Neural cell (in vitro differentiated cells): ENCODE measurements at regions not wholly inside any gene's neighbourhood (a gene's known extent, or its start where the extent isn't known, plus 50 kb on each side); places are given as distances from the start of the nearest gene placed in this dataset.

Experiments used
- H2AFZ ChIP-seq: fragments of 200-600, 300-800 bp; sonication (generic), shearing (Covaris generic); 2 replicates; pipeline ENCODE4 v1.6.0; 2014; ENCODE audit warnings: low read depth, mild to moderate bottlenecking, antibody characterized with exemption, low read length, moderate library complexity
- H3F3A ChIP-seq: fragments of 200-600 bp; shearing (Covaris generic); 2 replicates; pipeline ENCODE4 v1.6.1; 2016; ENCODE audit warnings: mild to moderate bottlenecking, moderate library complexity, mixed read lengths, antibody characterized with exemption, low read length; ENCODE audit not compliant: insufficient read depth, poor library complexity, severe bottlenecking
- H3K27ac ChIP-seq: fragments of 200-600, 300-800 bp; sonication (generic), shearing (Covaris generic); 2 replicates; pipeline ENCODE4 v1.5.1; 2014; ENCODE audit warnings: mild to moderate bottlenecking, low read length, moderate library complexity
- H3K27me3 ChIP-seq: fragments of 300-800, 200-600 bp; sonication (generic), shearing (Covaris generic); 2 replicates; pipeline ENCODE4 v1.6.0; 2014; ENCODE audit warnings: mild to moderate bottlenecking, low read depth, low read length, moderate library complexity; ENCODE audit not compliant: insufficient read depth
- H3K36me3 ChIP-seq: fragments of 300-800, 200-600 bp; sonication (generic), shearing (Covaris generic); 2 replicates; pipeline ENCODE4 v1.5.1; 2014; ENCODE audit warnings: mild to moderate bottlenecking, antibody characterized with exemption, low read length, moderate library complexity; ENCODE audit not compliant: insufficient read depth
- H3K4me2 ChIP-seq: fragments of 300-800, 200-600 bp; sonication (generic), shearing (Covaris generic); 2 replicates; pipeline ENCODE4 v1.6.0; 2014; ENCODE audit warnings: mild to moderate bottlenecking, low read length
- H3K4me3 ChIP-seq: fragments of 300-800, 200-600 bp; sonication (generic), shearing (Covaris generic); 2 replicates; pipeline ENCODE4 v1.5.1; 2014; ENCODE audit warnings: mild to moderate bottlenecking, low read length, moderate library complexity
- H3K79me2 ChIP-seq: fragments of 200-600 bp; shearing (Covaris generic); replicated peaks from 2 replicates; pipeline ENCODE4 v1.6.0; 2014; ENCODE audit warnings: mild to moderate bottlenecking, low read length, moderate library complexity; ENCODE audit not compliant: insufficient read depth
- H3K9ac ChIP-seq: fragments of 300-800, 200-600 bp; sonication (generic), shearing (Covaris generic); 2 replicates; pipeline ENCODE4 v1.6.1; 2016; ENCODE audit warnings: mild to moderate bottlenecking, low read length, mixed read lengths
- H3K9me2 ChIP-seq: fragments of 200-600 bp; shearing (Covaris generic); 2 replicates; pipeline ENCODE4 v1.6.1; 2016; ENCODE audit warnings: mild to moderate bottlenecking, low read length, mixed read lengths; ENCODE audit not compliant: insufficient read depth
- H3K9me3 ChIP-seq: fragments of 200-600, 300-800 bp; sonication (generic), shearing (Covaris generic); 2 replicates; pipeline ENCODE4 v1.6.1; 2016; ENCODE audit warnings: mild to moderate bottlenecking, mixed run types, low read length, moderate library complexity, mixed read lengths
- H4K20me1 ChIP-seq: fragments of 200-600 bp; shearing (Covaris generic); 2 replicates; pipeline ENCODE4 v1.6.1; 2016; ENCODE audit warnings: mild to moderate bottlenecking, mixed run types; ENCODE audit not compliant: insufficient read depth
- CTCF ChIP-seq: fragments of 450-650 bp; IDR thresholded peaks from 2 replicates; pipeline ENCODE4 v1.5.1; 2014; ENCODE audit warnings: antibody characterized with exemption, mild to moderate bottlenecking, moderate library complexity; ENCODE audit not compliant: poor library complexity, severe bottlenecking
- EP300 ChIP-seq: fragments of 450-650 bp; conservative IDR thresholded peaks from 2 replicates; pipeline ENCODE4 v1.6.1; 2014; ENCODE audit warnings: antibody characterized with exemption, mild to moderate bottlenecking, moderate library complexity; ENCODE audit not compliant: poor library complexity, severe bottlenecking
- EZH2 ChIP-seq: fragments of 200-600, 300-800 bp; shearing (Covaris generic), sonication (generic); IDR thresholded peaks from 2 replicates; pipeline ENCODE4 v1.6.1; 2014; ENCODE audit warnings: antibody characterized with exemption, low read length, borderline replicate concordance, mild to moderate bottlenecking; ENCODE audit not compliant: insufficient read depth, poor library complexity, severe bottlenecking
- MXI1 ChIP-seq: fragments of 450-650 bp; conservative IDR thresholded peaks from 2 replicates; pipeline ENCODE4 v1.6.1; 2014; ENCODE audit warnings: antibody characterized with exemption, mild to moderate bottlenecking; ENCODE audit not compliant: poor library complexity, severe bottlenecking
- POLR2AphosphoS5 ChIP-seq: IDR thresholded peaks from 2 replicates; pipeline ENCODE4 v1.6.1; 2012
- RAD21 ChIP-seq: fragments of 450-650 bp; conservative IDR thresholded peaks from 2 replicates; pipeline ENCODE4 v1.6.1; 2014; ENCODE audit warnings: antibody characterized with exemption, mild to moderate bottlenecking, moderate library complexity
- REST ChIP-seq: IDR thresholded peaks from 2 replicates; pipeline ENCODE4 v1.6.1; 2012; ENCODE audit warnings: borderline replicate concordance
- SMC3 ChIP-seq: fragments of 450-650 bp; conservative IDR thresholded peaks from 2 replicates; pipeline ENCODE4 v1.6.1; 2014; ENCODE audit warnings: antibody characterized with exemption, mild to moderate bottlenecking, moderate library complexity; ENCODE audit not compliant: poor library complexity
- TAF1 ChIP-seq: IDR thresholded peaks from 2 replicates; pipeline ENCODE4 v1.6.1; 2012; ENCODE audit warnings: low read depth

GRCh38 chrX:125758819-125759218, 407.3 kb downstream of the DCAF12L2 start:
- Histone ChIP-seq H3K79me2 (no peaks in the 10 kb centered on the region), H3K9me2 (no peaks in the 10 kb centered on the region), H3K27ac (no peak overlapping the region), H2AFZ (no peak overlapping the region), H3K9me3 (no peaks in the 10 kb centered on the region), H3F3A (no peaks in the 10 kb centered on the region), H4K20me1 (no peaks in the 10 kb centered on the region), H3K4me2 (no peak overlapping the region), H3K27me3 (no peaks in the 10 kb centered on the region), H3K9ac (no peak overlapping the region), H3K4me3 (no peak overlapping the region), H3K36me3 (no peaks in the 10 kb centered on the region)
- TF ChIP-seq EP300, result no peak
- TF ChIP-seq CTCF, result no peak
- TF ChIP-seq EZH2, result no peak
- TF ChIP-seq POLR2AphosphoS5, result no peak
- no peak for TF ChIP-seq TAF1
- TF ChIP-seq MXI1, result no peak
- TF ChIP-seq SMC3, result no peak
- TF ChIP-seq RAD21, result no peak
- no peak for TF ChIP-seq REST

GRCh38 chrX:125762954-125763353, 403.1 kb downstream of the DCAF12L2 start:
- Histone ChIP-seq H3K4me2 (no peak overlapping the region), H4K20me1 (no peaks in the 10 kb centered on the region), H3K9ac (no peak overlapping the region), H3K9me3 (no peaks in the 10 kb centered on the region), H3F3A (no peaks in the 10 kb centered on the region), H3K27ac (no peak overlapping the region), H3K9me2 (no peaks in the 10 kb centered on the region), H2AFZ (no peak overlapping the region), H3K79me2 (no peaks in the 10 kb centered on the region), H3K36me3 (no peaks in the 10 kb centered on the region), H3K27me3 (no peaks in the 10 kb centered on the region), H3K4me3 (no peak overlapping the region)
- TF ChIP-seq CTCF, result no peak
- TF ChIP-seq MXI1, result no peak
- TF ChIP-seq REST, result no peak
- TF ChIP-seq EP300, result no peak
- TF ChIP-seq TAF1, result no peak
- no peak for TF ChIP-seq POLR2AphosphoS5
- no peak for TF ChIP-seq SMC3
- no peak for TF ChIP-seq EZH2
- TF ChIP-seq RAD21, result no peak
